Upper lobe of left lung (tissue), 6 donors: ENCODE measurements at regions not wholly inside any gene's neighbourhood (a gene's known extent, or its start where the extent isn't known, plus 50 kb on each side); places are given as distances from the start of the nearest gene placed in this dataset.
A peak's percentile ranks its signal among the peaks of the same experiment; 100 is the strongest.

Source experiments
- ATAC-seq, 2 donors: fragments of 200-7000 bp; cut with Tn5 transposase; one replicate each; pipeline ENCODE4 v1.9.1; 2022; ENCODE audit warnings: mild to moderate bottlenecking in 2 of 2, moderate library complexity in 2 of 2; ENCODE audit not compliant: low FRiP score in 2 of 2
- DNase-seq, 2 donors: peaks; one replicate each; pipeline ENCODE4 v3.0.0-alpha.2; 2019 to 2020
- H3K27ac ChIP-seq, 4 donors: fragments of 200-600 bp; sonication (generic); one replicate each; pipeline ENCODE4 v1.5.1; 2016 to 2019
- H3K27me3 ChIP-seq, 4 donors: fragments of 200-600 bp; sonication (generic); one replicate each; pipeline ENCODE4 v1.5.1; 2017 to 2019
- H3K36me3 ChIP-seq, 4 donors: fragments of 200-600 bp; sonication (generic); one replicate each; pipeline ENCODE4 v1.5.1; 2016 to 2019
- H3K4me1 ChIP-seq, 4 donors: fragments of 200-600 bp; sonication (generic); one replicate each; pipeline ENCODE4 v1.5.1; 2018 to 2019
- H3K4me3 ChIP-seq, 4 donors: fragments of 200-600 bp; sonication (generic); one replicate each; pipeline ENCODE4 v1.5.1; 2017 to 2019; ENCODE audit warnings: mild to moderate bottlenecking in 2 of 4, moderate library complexity in 1 of 4
- H3K9me3 ChIP-seq, 4 donors: fragments of 200-600 bp; sonication (generic); one replicate each; pipeline ENCODE4 v1.5.1; 2018 to 2019
- CTCF ChIP-seq, 6 experiments: fragments of 450-650 bp in 4 of 6; fragments of 200-600 bp in 2 of 6; sonication (generic) in 2 of 6; IDR thresholded peaks; one replicate each; pipeline ENCODE4 v1.5.1; 2016 to 2019; ENCODE audit warnings: antibody characterized with exemption in 6 of 6
- EP300 ChIP-seq, 4 donors: sonication (generic); formaldehyde crosslinking; IDR thresholded peaks; one replicate each; pipeline ENCODE4 v1.5.1; 2017; ENCODE audit warnings: antibody characterized with exemption in 4 of 4, control low read depth in 2 of 4
- POLR2A ChIP-seq, 4 donors: fragments of 450-650 bp; IDR thresholded peaks; one replicate each; pipeline ENCODE4 v1.5.1; 2016 to 2017; ENCODE audit warnings: antibody characterized with exemption in 4 of 4, mild to moderate bottlenecking in 2 of 4
- POLR2AphosphoS5 ChIP-seq, 2 donors: sonication (generic); formaldehyde crosslinking; IDR thresholded peaks; one replicate each; pipeline ENCODE4 v1.5.1; 2017; ENCODE audit warnings: antibody characterized with exemption in 2 of 2
- WGBS, 2 donors: methylation state at CpG; one replicate each; pipeline ENCODE4 v1.1.5; 2017 to 2018; 5-methylcytosine and 5-hydroxymethylcytosine counted together
- donor health status: DM: no; HTN: no; CAD: no; lungs with moderate emphysema.
- donor health status: DM: no; HTN: yes; CAD: no; lungs with severe emphysema.

- no peaks in the 10 kb centered on the region for H3K4me1 ChIP-seq
- no peaks in the 10 kb centered on the region for H3K9me3 ChIP-seq
- no peaks in the 10 kb centered on the region for H3K27me3 ChIP-seq
- no peak for TF ChIP-seq POLR2A (IDR thresholded peaks at IDR 0.05)
- no peak for TF ChIP-seq CTCF (IDR thresholded peaks at IDR 0.05)
- TF ChIP-seq EP300 (IDR thresholded peaks at IDR 0.05), result no peak
- no peak for TF ChIP-seq POLR2AphosphoS5 (IDR thresholded peaks at IDR 0.05)
- H3K36me3 ChIP-seq, result no peaks in the 10 kb centered on the region
- DNase-seq, result no peak
- H3K27ac ChIP-seq, result no peak overlapping the region
- WGBS, 2 donors, result 65 to 76% methylated on average over 5 of the region's 5 CpGs
- ATAC-seq, result no peak
- H3K4me3 ChIP-seq, result no peak overlapping the region
Observed at GRCh38 chrX:143571521-143571920, 54.2 kb upstream of the SPANXN3 start.

- Histone ChIP-seq H3K27me3 (no peaks in the 10 kb centered on the region), H3K9me3 (no peaks in the 10 kb centered on the region), H3K36me3 (no peaks in the 10 kb centered on the region), H3K27ac (no peak overlapping the region), H3K4me1 (no peaks in the 10 kb centered on the region), H3K4me3 (no peak overlapping the region)
- DNase-seq (no peak), ATAC-seq (peak in 1 of 2 donors; percentile 29)
- 73 to 75% methylated on average over 2 of the region's 2 CpGs for WGBS, 2 donors
- TF ChIP-seq POLR2AphosphoS5 (IDR thresholded peaks at IDR 0.05), result no peak
- no peak for TF ChIP-seq EP300 (IDR thresholded peaks at IDR 0.05)
- no peak for TF ChIP-seq CTCF (IDR thresholded peaks at IDR 0.05)
- TF ChIP-seq POLR2A (IDR thresholded peaks at IDR 0.05), result no peak
Observed at GRCh38 chrX:143570782-143571181, 53.5 kb upstream of the SPANXN3 start.

- peaks cover 0 to 3% (median 0%) of the 10 kb centered on the region in 4 donors for H3K9me3 ChIP-seq
- no peaks in the 10 kb centered on the region for H3K4me1 ChIP-seq
- no peaks in the 10 kb centered on the region for H3K27me3 ChIP-seq
- H3K27ac ChIP-seq, result no peak overlapping the region
- 47 to 62% methylated on average over 2 of the region's 2 CpGs for WGBS, 2 donors
- TF ChIP-seq EP300 (IDR thresholded peaks at IDR 0.05) (no peak), POLR2AphosphoS5 (IDR thresholded peaks at IDR 0.05) (no peak), POLR2A (IDR thresholded peaks at IDR 0.05) (no peak), CTCF (IDR thresholded peaks at IDR 0.05) (no peak)
- H3K4me3 ChIP-seq, result no peak overlapping the region
- DNase-seq (no peak), ATAC-seq (no peak)
- no peaks in the 10 kb centered on the region for H3K36me3 ChIP-seq
Observed at GRCh38 chrX:143568467-143568866, 51.2 kb upstream of the SPANXN3 start.
